DOHH2 (cell line): ENCODE measurements at regions not wholly inside any gene's neighbourhood (a gene's known extent, or its start where the extent isn't known, plus 50 kb on each side); places are given as distances from the start of the nearest gene placed in this dataset.

Experiments used
- EZH2phosphoT487 ChIP-seq: fragments of 200-600 bp; sonication (generic); IDR thresholded peaks from 2 replicates; pipeline ENCODE4 v1.6.1; 2017; ENCODE audit warnings: borderline replicate concordance, mild to moderate bottlenecking, antibody characterized with exemption, low read length, moderate library complexity, mixed read lengths
- TF ChIP-seq, protein P1 (sequence below): fragments of 200-600 bp; sonication (generic); IDR thresholded peaks from one replicate; pipeline ENCODE4 v1.5.1; 2014; ENCODE audit warnings: antibody characterized with exemption, mild to moderate bottlenecking, low read depth, low read length; ENCODE audit not compliant: poor library complexity, severe bottlenecking

DNA sequence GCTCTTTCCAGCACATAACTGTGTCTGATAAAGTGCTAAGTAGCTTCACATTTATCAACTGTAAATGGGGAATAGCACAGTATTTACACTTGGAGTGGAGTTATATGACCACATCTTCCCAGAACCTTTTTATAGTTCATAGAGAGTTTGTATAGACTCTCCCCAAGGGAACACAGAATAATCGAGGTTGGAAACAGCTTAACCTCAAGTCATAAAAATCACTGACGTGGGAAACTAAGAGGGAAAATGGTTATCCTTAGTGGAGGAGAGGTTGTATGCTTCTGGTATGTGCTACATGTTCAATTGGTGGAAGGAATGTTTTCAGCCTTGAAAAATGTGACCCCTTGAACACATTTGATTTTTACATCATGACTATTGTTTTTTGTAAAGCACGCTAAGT lies 167.9 kb upstream of the KIAA1217 start:
- TF ChIP-seq, protein P1, sequence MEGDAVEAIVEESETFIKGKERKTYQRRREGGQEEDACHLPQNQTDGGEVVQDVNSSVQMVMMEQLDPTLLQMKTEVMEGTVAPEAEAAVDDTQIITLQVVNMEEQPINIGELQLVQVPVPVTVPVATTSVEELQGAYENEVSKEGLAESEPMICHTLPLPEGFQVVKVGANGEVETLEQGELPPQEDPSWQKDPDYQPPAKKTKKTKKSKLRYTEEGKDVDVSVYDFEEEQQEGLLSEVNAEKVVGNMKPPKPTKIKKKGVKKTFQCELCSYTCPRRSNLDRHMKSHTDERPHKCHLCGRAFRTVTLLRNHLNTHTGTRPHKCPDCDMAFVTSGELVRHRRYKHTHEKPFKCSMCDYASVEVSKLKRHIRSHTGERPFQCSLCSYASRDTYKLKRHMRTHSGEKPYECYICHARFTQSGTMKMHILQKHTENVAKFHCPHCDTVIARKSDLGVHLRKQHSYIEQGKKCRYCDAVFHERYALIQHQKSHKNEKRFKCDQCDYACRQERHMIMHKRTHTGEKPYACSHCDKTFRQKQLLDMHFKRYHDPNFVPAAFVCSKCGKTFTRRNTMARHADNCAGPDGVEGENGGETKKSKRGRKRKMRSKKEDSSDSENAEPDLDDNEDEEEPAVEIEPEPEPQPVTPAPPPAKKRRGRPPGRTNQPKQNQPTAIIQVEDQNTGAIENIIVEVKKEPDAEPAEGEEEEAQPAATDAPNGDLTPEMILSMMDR = no peak
- no peak for TF ChIP-seq EZH2phosphoT487
